ENCODE measurements at regions not wholly inside any gene's neighbourhood (a gene's known extent, or its start where the extent isn't known, plus 50 kb on each side); places are given as distances from the start of the nearest gene placed in this dataset.

DNA sequence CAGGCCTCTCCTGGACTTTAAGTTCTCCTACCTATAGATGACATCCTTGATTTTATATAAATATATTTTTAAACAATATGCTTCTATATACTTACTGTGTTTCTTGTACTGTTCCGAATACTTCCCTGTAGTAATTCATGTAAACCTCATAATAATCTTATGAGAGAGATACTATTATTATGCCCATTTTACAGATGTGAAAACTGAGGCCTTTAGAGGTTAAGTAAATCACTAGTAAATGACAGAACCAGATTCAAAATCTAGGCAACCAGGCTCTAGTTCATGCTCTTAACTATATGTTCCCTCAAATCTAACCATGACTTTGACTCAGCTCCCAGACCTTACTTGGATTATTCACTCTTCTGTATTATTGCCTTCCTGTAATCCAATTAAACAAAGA is 243.0 kb upstream of the NR4A3 start:
- TF ChIP-seq, protein P1, sequence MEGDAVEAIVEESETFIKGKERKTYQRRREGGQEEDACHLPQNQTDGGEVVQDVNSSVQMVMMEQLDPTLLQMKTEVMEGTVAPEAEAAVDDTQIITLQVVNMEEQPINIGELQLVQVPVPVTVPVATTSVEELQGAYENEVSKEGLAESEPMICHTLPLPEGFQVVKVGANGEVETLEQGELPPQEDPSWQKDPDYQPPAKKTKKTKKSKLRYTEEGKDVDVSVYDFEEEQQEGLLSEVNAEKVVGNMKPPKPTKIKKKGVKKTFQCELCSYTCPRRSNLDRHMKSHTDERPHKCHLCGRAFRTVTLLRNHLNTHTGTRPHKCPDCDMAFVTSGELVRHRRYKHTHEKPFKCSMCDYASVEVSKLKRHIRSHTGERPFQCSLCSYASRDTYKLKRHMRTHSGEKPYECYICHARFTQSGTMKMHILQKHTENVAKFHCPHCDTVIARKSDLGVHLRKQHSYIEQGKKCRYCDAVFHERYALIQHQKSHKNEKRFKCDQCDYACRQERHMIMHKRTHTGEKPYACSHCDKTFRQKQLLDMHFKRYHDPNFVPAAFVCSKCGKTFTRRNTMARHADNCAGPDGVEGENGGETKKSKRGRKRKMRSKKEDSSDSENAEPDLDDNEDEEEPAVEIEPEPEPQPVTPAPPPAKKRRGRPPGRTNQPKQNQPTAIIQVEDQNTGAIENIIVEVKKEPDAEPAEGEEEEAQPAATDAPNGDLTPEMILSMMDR (IDR thresholded peaks at IDR 0.05) = no peak
- TF ChIP-seq POLR2A (IDR thresholded peaks at IDR 0.05) = no peak
